Common myeloid progenitor, CD34-positive (primary cell): ENCODE measurements at regions not wholly inside any gene's neighbourhood (a gene's known extent, or its start where the extent isn't known, plus 50 kb on each side); places are given as distances from the start of the nearest gene placed in this dataset.
"Not testable (repeated sequence)": the region's sequence is repeated elsewhere in the genome, so short reads cannot be mapped to it uniquely, and the experiment has no call there.

ENCODE experiments used
- CTCF ChIA-PET: fragments of 350-600 bp; sonication (Branson Sonifier 250); formaldehyde crosslinking; loops from one replicate; lab custom pipeline; 2021; ENCODE audit warnings: antibody characterized with exemption; lab: Charles Lee
- POLR2A ChIA-PET: fragments of 350-600 bp; sonication (Branson Sonifier 250); formaldehyde crosslinking; loops from one replicate; lab custom pipeline; 2021; ENCODE audit warnings: antibody characterized with exemption; lab: Charles Lee
- DNase-seq, 3 donors: peaks; one replicate each; pipeline versions ENCODE4 v3.0.0 to v3.0.0-alpha.2; 2013
- H3K27ac ChIP-seq, 2 experiments: 1 replicate in 1 of 2; 2 replicates in 1 of 2; pipeline ENCODE4 v1.7.0; 2013; ENCODE audit warnings: inconsistent platforms in 2 of 2, low read length in 2 of 2, mild to moderate bottlenecking in 2 of 2, low read depth in 1 of 2, moderate library complexity in 1 of 2; ENCODE audit not compliant: severe bottlenecking in 2 of 2, insufficient read depth in 1 of 2, poor library complexity in 1 of 2
- H3K27me3 ChIP-seq, 5 experiments: replicated peaks in 2 of 5; 1 replicate in 3 of 5; 2 replicates in 2 of 5; pipeline versions ENCODE4 v1.6.1 to v1.7.0; 2013; ENCODE audit warnings: low read length in 4 of 5, mild to moderate bottlenecking in 2 of 5, moderate library complexity in 2 of 5, inconsistent platforms in 1 of 5; ENCODE audit not compliant: insufficient read depth in 5 of 5, control insufficient read depth in 4 of 5
- H3K36me3 ChIP-seq, 4 experiments: 1 replicate in 2 of 4; 2 replicates in 2 of 4; pipeline versions ENCODE4 v1.6.1 to v1.7.0; 2013; ENCODE audit warnings: low read length in 3 of 4, control low read depth in 1 of 4, mild to moderate bottlenecking in 1 of 4; ENCODE audit not compliant: control insufficient read depth in 4 of 4, insufficient read depth in 4 of 4
- H3K4me1 ChIP-seq, 4 experiments: 1 replicate in 3 of 4; 2 replicates in 1 of 4; pipeline versions ENCODE4 v1.6.1 to v1.7.1; 2013; ENCODE audit warnings: low read length in 3 of 4, mild to moderate bottlenecking in 3 of 4, control low read depth in 1 of 4, inconsistent platforms in 1 of 4, moderate library complexity in 1 of 4; ENCODE audit not compliant: control insufficient read depth in 4 of 4, insufficient read depth in 4 of 4; ENCODE audit errors: control extremely low read depth in 1 of 4
- H3K4me3 ChIP-seq, 7 experiments: 1 replicate in 4 of 7; 2 replicates in 3 of 7; pipeline versions ENCODE4 v1.5.1 to v1.7.0; 2013; ENCODE audit warnings: mild to moderate bottlenecking in 7 of 7, low read length in 6 of 7, moderate library complexity in 6 of 7, inconsistent platforms in 2 of 7, low read depth in 2 of 7, control low read depth in 1 of 7; ENCODE audit not compliant: insufficient read depth in 4 of 7, control insufficient read depth in 1 of 7; ENCODE audit errors: extremely low read depth in 1 of 7
- H3K9me3 ChIP-seq, 5 experiments: 1 replicate in 4 of 5; 2 replicates in 1 of 5; pipeline versions ENCODE4 v1.6.1 to v1.7.1; 2013; ENCODE audit warnings: low read length in 4 of 5, mild to moderate bottlenecking in 2 of 5, inconsistent platforms in 1 of 5, low read depth in 1 of 5, moderate library complexity in 1 of 5; ENCODE audit not compliant: control insufficient read depth in 4 of 5, insufficient read depth in 2 of 5; ENCODE audit errors: control extremely low read depth in 1 of 5
- WGBS: methylation state at CpG from one replicate; pipeline ENCODE4 v1.1.5; 2013; ENCODE audit not compliant: insufficient coverage; 5-methylcytosine and 5-hydroxymethylcytosine counted together

DNA sequence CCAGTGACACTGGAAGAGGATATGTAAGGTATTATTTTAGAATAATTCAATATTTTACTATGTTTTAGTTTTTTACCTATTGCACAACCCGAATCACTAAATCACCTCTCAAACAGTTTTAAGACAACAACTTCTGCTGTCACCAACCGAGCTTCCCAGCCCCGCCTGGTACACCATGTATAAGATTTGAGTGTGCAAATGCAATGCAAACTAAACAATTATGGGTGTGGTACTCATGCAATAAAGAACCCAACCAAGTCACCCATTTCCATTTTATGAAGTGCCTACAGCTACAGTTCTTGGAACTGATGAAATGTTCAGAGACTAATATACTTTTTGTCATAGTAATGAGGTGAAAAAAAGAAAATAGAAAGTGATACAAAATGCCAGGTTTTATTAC lies 256.2 kb downstream of the TAFA4 start:
- H3K36me3 ChIP-seq: no peaks in the 10 kb centered on the region
- no peak overlapping the region for H3K4me3 ChIP-seq
- peaks cover 0 to 3% (median 0%) of the 10 kb centered on the region in 5 experiments for H3K9me3 ChIP-seq
- CTCF ChIA-PET: no interaction called here
- no peaks in the 10 kb centered on the region for H3K4me1 ChIP-seq
- H3K27me3 ChIP-seq: no peaks in the 10 kb centered on the region
- POLR2A ChIA-PET: no interaction called here
- no CpG with 5 or more reads among the region's 3 CpGs for WGBS
- DNase-seq: no peak
- H3K27ac ChIP-seq: no peak overlapping the region

DNA sequence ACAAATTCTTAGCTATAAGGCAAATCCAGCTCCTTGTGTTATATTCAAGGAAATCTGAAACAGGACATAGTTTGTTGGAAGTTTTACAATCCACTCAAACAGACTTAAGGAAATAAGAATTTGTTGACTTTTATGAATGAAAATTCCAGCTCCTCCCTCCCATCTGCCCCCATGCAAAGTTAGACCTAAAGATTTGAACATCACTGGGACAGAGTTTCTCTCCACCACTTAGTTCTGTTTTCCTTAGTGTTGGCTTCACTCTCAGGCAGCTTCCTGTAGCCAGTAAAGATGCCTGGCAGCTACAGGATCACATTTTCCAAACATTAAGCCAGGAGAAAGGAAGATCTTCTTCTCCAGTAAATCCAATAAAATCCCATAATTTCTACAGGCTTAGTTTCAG lies 265.0 kb downstream of the TAFA4 start:
- Histone ChIP-seq H3K27ac (no peak overlapping the region), H3K36me3 (no peaks in the 10 kb centered on the region), H3K27me3 (no peaks in the 10 kb centered on the region), H3K4me3 (no peak overlapping the region), H3K4me1 (no peaks in the 10 kb centered on the region), H3K9me3 (no peaks in the 10 kb centered on the region)
- DNase-seq: no peak
- ChIA-PET POLR2A (no interaction called here), CTCF (no interaction called here)

DNA sequence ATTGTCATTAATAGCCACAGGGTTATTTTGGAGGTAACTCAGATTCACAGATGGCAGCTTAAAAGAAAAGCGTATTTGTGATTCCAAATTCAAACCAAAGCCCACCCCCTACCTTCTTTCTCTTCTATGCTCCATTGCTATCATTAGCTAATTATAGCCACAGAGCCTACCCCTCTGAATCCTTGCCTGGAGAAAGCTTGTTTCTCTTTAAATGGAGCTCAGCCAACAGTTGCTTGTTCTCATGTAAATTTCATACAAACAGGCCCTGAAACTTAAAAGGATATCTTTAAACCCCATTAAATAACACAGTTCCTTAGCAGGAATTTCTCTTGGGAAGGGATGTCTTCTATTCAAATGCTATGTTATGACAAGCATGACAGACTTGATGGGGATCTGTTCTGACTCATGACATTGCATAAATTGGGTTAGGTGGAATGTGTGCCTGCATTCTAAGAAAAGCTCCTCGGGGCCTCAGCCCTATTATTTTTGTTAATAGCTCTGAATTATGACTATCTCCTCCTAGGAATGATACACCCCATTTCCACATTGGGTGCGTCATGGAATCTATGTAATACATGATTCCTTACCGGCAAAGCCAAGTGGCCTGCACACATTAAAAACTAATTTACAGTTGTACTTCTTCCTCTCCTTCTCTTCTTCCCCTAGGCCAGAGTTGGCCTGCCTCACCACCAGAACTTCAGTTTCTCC lies 265.8 kb downstream of the TAFA4 start:
- H3K4me1 ChIP-seq: no peaks in the 10 kb centered on the region
- H3K27me3 ChIP-seq: no peaks in the 10 kb centered on the region
- CTCF ChIA-PET: no interaction called here
- 82% methylated on average over 2 of the region's 4 CpGs for WGBS
- no peak overlapping the region for H3K27ac ChIP-seq
- no peaks in the 10 kb centered on the region for H3K9me3 ChIP-seq
- POLR2A ChIA-PET: no interaction called here
- DNase-seq: no peak
- no peak overlapping the region for H3K4me3 ChIP-seq
- no peaks in the 10 kb centered on the region for H3K36me3 ChIP-seq

DNA sequence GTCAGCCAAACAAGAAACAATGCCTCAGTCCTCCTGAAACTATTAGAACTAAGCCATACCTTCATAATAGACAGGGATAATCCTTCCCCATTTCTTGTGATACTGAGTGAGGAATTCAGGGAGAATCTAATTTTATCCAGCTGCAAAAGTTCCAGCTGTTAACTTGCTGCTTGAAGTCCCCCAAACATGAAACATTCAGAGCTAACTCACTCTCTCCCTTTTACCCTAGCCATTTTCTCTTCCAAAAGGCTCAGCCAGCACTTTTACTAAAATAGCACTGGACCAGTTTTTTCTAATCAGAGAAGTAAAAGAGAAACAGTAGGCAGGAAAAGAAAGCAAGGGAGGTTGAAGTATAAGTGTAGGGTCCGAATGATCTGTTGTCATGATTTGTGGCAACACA lies 268.1 kb downstream of the TAFA4 start:
- DNase-seq: no peak
- ChIA-PET CTCF (no interaction called here), POLR2A (no interaction called here)
- Histone ChIP-seq H3K27me3 (no peaks in the 10 kb centered on the region), H3K27ac (no peak overlapping the region), H3K4me3 (no peak overlapping the region), H3K4me1 (no peaks in the 10 kb centered on the region), H3K36me3 (no peaks in the 10 kb centered on the region), H3K9me3 (no peaks in the 10 kb centered on the region)
- 63% methylated on average over 1 of the region's 1 CpG for WGBS

DNA sequence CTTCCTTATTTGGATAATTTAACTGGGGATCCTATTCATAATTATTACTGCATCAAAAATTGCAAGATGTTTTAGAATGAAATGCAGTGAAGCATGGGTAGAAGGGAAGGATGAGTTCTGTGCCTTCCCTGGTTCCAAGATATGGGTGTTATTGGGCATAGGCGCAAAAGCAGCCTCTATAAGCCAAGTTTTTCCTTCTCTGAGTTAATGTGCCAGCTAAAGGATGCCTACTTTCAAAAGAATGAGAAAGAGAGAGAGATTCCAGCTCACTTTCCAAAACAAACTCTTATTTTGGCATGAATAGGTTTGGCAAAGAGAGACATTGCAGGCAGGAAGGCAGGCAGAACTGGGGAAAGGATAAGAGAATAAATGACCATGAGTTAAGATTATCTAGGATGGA lies 270.2 kb downstream of the TAFA4 start:
- Histone ChIP-seq H3K36me3 (no peaks in the 10 kb centered on the region), H3K27ac (no peak overlapping the region), H3K27me3 (no peaks in the 10 kb centered on the region), H3K4me1 (no peaks in the 10 kb centered on the region), H3K4me3 (no peak overlapping the region), H3K9me3 (no peaks in the 10 kb centered on the region)
- ChIA-PET POLR2A (no interaction called here), CTCF (no interaction called here)
- DNase-seq: no peak
- 100% methylated on average over 1 of the region's 1 CpG for WGBS

DNA sequence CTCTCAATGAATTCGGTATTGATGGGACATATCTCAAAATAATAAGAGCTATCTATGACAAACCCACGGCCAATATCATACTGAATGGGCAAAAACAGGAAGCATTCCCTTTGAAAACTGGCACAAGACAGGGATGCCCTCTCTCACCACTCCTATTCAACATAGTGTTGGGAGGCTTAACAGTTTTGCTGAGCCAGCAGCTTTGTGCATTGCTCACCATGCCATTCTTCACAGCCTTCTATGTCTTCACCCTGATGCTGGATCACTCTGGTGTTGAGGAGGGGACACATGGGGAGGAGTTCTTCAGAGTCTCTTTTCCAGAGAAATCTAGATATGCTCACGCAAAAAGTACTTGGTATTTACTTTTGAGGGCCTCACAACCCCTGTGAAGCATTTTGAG lies 281.7 kb downstream of the TAFA4 start:
- CTCF ChIA-PET, POLR2A ChIA-PET, H3K36me3 ChIP-seq, H3K9me3 ChIP-seq, H3K27me3 ChIP-seq, H3K27ac ChIP-seq, H3K4me1 ChIP-seq, DNase-seq, H3K4me3 ChIP-seq: not testable (repeated sequence)
- WGBS: no CpG with 5 or more reads among the region's 3 CpGs

DNA sequence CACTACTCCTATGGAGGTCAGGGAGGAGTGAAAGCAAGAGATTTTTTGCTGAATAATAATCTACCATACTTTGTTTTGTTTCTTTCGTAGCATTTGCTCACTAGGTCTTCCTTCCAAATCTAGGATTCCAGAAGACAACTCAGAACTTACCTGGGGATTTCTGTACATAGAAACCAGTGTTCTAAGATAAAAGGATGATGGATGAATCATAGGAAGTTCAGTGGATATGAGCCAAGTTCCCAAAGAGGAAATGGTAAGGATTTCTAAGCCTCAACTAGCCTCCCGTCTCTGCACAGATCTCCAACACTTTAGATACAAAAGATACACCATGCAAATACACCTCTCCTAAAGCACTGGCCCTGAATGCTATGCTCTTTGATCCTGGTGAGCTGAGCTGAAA lies 283.9 kb downstream of the TAFA4 start:
- Histone ChIP-seq H3K4me1 (no peaks in the 10 kb centered on the region), H3K36me3 (no peaks in the 10 kb centered on the region), H3K27me3 (no peaks in the 10 kb centered on the region), H3K9me3 (no peaks in the 10 kb centered on the region), H3K27ac (no peak overlapping the region), H3K4me3 (no peak overlapping the region)
- WGBS: no CpG with 5 or more reads among the region's 2 CpGs
- CTCF ChIA-PET: no interaction called here
- no peak for DNase-seq
- POLR2A ChIA-PET: no interaction called here
